ENCODE measurements at regions not wholly inside any gene's neighbourhood (a gene's known extent, or its start where the extent isn't known, plus 50 kb on each side); places are given as distances from the start of the nearest gene placed in this dataset.

- Histone ChIP-seq H3K36me3 (no peaks in the 10 kb centered on the region), H3K9me3 (no peaks in the 10 kb centered on the region), H3K27me3 (no peaks in the 10 kb centered on the region), H3K27ac (no peak overlapping the region), H3K4me1 (peaks cover 6% of the 10 kb centered on the region), H3K4me3 (no peak overlapping the region)
- DNase-seq (no peak), ATAC-seq (no peak)
- intact Hi-C loops (cut with DNase I), result no loop called here
- no peak for TF ChIP-seq CTCF (IDR thresholded peaks at IDR 0.05)
Measured at GRCh38 chr4:33057736-33058135, 2337.6 kb downstream of the PCDH7 start.

- TF ChIP-seq CTCF (IDR thresholded peaks at IDR 0.05), result no peak
- no peak for DNase-seq
- Histone ChIP-seq H3K36me3 (no peaks in the 10 kb centered on the region), H3K4me3 (no peak overlapping the region), H3K9me3 (no peaks in the 10 kb centered on the region), H3K27me3 (no peaks in the 10 kb centered on the region), H3K27ac (no peak overlapping the region), H3K4me1 (peaks cover 6% of the 10 kb centered on the region)
- intact Hi-C loops (cut with DNase I), result no loop called here
- ATAC-seq, result no peak
Measured at GRCh38 chr4:33058998-33059397, 2338.8 kb downstream of the PCDH7 start.

- ATAC-seq (peak; percentile 74), DNase-seq (no peak)
- intact Hi-C loops (cut with DNase I), result no loop called here
- H3K27me3 ChIP-seq, result no peaks in the 10 kb centered on the region
- no peaks in the 10 kb centered on the region for H3K9me3 ChIP-seq
- peak; percentile 63 for TF ChIP-seq CTCF (IDR thresholded peaks at IDR 0.05)
- no peak overlapping the region for H3K27ac ChIP-seq
- peaks cover 6% of the 10 kb centered on the region for H3K4me1 ChIP-seq
- no peak overlapping the region for H3K4me3 ChIP-seq
- H3K36me3 ChIP-seq, result no peaks in the 10 kb centered on the region
Measured at GRCh38 chr4:33060674-33061542, 2340.7 kb downstream of the PCDH7 start.

- intact Hi-C loops (cut with DNase I), result no loop called here
- DNase-seq, result no peak
- Histone ChIP-seq H3K4me3 (no peak overlapping the region), H3K9me3 (no peaks in the 10 kb centered on the region), H3K27me3 (no peaks in the 10 kb centered on the region), H3K27ac (no peak overlapping the region), H3K4me1 (peaks cover 6% of the 10 kb centered on the region), H3K36me3 (no peaks in the 10 kb centered on the region)
- ATAC-seq, result no peak
- no peak for TF ChIP-seq CTCF (IDR thresholded peaks at IDR 0.05)
Measured at GRCh38 chr4:33061727-33062126, 2341.6 kb downstream of the PCDH7 start.

GRCh38 chr4:33062155-33062806, 2342.1 kb downstream of the PCDH7 start:
- Histone ChIP-seq H3K27ac (no peak overlapping the region), H3K9me3 (no peaks in the 10 kb centered on the region), H3K4me3 (no peak overlapping the region), H3K27me3 (no peaks in the 10 kb centered on the region), H3K4me1 (peaks cover 6% of the 10 kb centered on the region), H3K36me3 (no peaks in the 10 kb centered on the region)
- TF ChIP-seq CTCF (IDR thresholded peaks at IDR 0.05), result no peak
- ATAC-seq (no peak), DNase-seq (no peak)
- intact Hi-C loops (cut with DNase I), result no loop called here
